Activated T-cell treated with anti-CD3 and anti-CD28 coated beads, Interleukin-2, amount 50 U/mL, for 72 hours (primary cell): ENCODE measurements at regions not wholly inside any gene's neighbourhood (a gene's known extent, or its start where the extent isn't known, plus 50 kb on each side); places are given as distances from the start of the nearest gene placed in this dataset.

Experiments used
- ATAC-seq, 2 donors: fragments of 150-1000 bp; cut with Tn5 transposase; replicated peaks in 1 of 2; 2 replicates each; pipeline ENCODE4 v1.10.0; 2021; ENCODE audit warnings: moderate library complexity in 2 of 2, mild to moderate bottlenecking in 1 of 2
- DNase-seq, 2 donors: peaks; one replicate each; pipeline ENCODE4 v3.0.0; 2021 to 2022; ENCODE audit warnings: mixed read lengths in 1 of 2
- H3K27ac Mint-ChIP-seq: one replicate; pipeline ENCODE4 v1.8.0; 2022; ENCODE audit warnings: mild to moderate bottlenecking, moderate library complexity, mixed read lengths
- H3K27me3 Mint-ChIP-seq: one replicate; pipeline ENCODE4 v1.8.0; 2022; ENCODE audit warnings: low read depth, mixed read lengths
- H3K36me3 Mint-ChIP-seq, 2 donors: one replicate each; pipeline ENCODE4 v1.8.0; 2022; ENCODE audit warnings: mixed read lengths in 2 of 2, mild to moderate bottlenecking in 1 of 2; ENCODE audit not compliant: insufficient read depth in 2 of 2
- H3K4me1 Mint-ChIP-seq: one replicate; pipeline ENCODE4 v1.8.0; 2022; ENCODE audit warnings: low read depth, mixed read lengths
- H3K4me3 Mint-ChIP-seq, 2 donors: one replicate each; pipeline ENCODE4 v1.8.0; 2022; ENCODE audit warnings: mild to moderate bottlenecking in 2 of 2, mixed read lengths in 2 of 2, moderate library complexity in 2 of 2
- H3K9me3 Mint-ChIP-seq, 2 donors: one replicate each; pipeline ENCODE4 v1.8.0; 2022; ENCODE audit warnings: mixed read lengths in 2 of 2

- DNase-seq: no peak
- Mint-ChIP-seq H3K27ac (no peak overlapping the region), H3K27me3 (no peaks in the 10 kb centered on the region), H3K4me3 (no peak overlapping the region), H3K4me1 (no peaks in the 10 kb centered on the region), H3K36me3 (no peaks in the 10 kb centered on the region), H3K9me3 (peaks cover 9 to 12% of the 10 kb centered on the region in 2 donors)
- ATAC-seq: no peak
Measured at GRCh38 chr7:51786284-51786683, 469.7 kb upstream of the COBL start.

DNA sequence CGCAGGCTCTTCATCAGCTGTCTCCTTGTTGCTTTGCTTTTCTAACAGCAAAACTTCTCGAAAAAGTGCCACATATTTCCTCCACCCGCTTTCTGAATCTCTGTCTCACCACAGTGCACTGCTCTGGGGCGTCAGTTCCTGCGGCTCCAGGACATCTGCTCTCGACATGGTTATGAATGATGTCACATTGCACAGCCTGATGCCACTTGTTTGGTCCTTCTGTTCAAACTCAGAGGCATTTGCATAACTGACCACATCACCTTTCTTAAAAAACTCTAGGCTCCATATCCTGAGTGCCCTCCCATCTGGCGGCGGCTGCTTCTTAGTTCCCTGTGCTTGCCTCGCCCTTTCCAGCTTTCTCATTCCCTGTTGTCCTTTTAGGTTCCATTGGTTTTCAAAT, 469.3 kb upstream of the COBL start:
- Mint-ChIP-seq H3K27ac (no peak overlapping the region), H3K27me3 (no peaks in the 10 kb centered on the region), H3K9me3 (peaks cover 11 to 13% of the 10 kb centered on the region in 2 donors), H3K4me3 (no peak overlapping the region), H3K4me1 (no peaks in the 10 kb centered on the region), H3K36me3 (no peaks in the 10 kb centered on the region)
- ATAC-seq (no peak), DNase-seq (no peak)

GRCh38 chr7:51785171-51785570, 468.6 kb upstream of the COBL start:
- Mint-ChIP-seq H3K4me1 (no peaks in the 10 kb centered on the region), H3K4me3 (no peak overlapping the region), H3K27me3 (no peaks in the 10 kb centered on the region), H3K9me3 (peaks cover 11 to 13% of the 10 kb centered on the region in 2 donors), H3K36me3 (no peaks in the 10 kb centered on the region), H3K27ac (no peak overlapping the region)
- no peak for ATAC-seq
- DNase-seq: no peak

DNA sequence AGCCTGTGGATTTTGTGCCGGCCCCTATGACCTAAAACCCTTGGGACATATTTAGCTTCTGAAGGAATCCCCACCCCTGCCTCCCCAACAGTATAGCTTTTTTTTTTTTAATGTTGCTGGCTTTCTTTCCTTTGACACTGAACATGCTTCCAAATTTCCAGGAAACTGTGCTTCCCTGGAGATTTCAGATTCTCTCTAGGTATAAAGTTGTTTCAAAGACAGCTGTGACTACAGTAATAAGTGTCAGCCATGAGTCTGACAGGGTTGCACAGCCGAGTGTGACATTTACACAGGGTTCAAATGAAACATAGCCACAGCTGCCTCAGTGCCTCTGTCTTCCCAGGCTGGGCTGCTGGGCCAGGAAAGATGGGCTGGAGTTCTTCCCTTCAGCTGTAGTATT, 466.6 kb upstream of the COBL start:
- no peak overlapping the region for H3K27ac Mint-ChIP-seq
- no peak overlapping the region for H3K4me3 Mint-ChIP-seq
- no peaks in the 10 kb centered on the region for H3K4me1 Mint-ChIP-seq
- no peaks in the 10 kb centered on the region for H3K27me3 Mint-ChIP-seq
- DNase-seq (no peak), ATAC-seq (no peak)
- peaks cover 11 to 13% of the 10 kb centered on the region in 2 donors for H3K9me3 Mint-ChIP-seq
- H3K36me3 Mint-ChIP-seq: no peaks in the 10 kb centered on the region

DNA sequence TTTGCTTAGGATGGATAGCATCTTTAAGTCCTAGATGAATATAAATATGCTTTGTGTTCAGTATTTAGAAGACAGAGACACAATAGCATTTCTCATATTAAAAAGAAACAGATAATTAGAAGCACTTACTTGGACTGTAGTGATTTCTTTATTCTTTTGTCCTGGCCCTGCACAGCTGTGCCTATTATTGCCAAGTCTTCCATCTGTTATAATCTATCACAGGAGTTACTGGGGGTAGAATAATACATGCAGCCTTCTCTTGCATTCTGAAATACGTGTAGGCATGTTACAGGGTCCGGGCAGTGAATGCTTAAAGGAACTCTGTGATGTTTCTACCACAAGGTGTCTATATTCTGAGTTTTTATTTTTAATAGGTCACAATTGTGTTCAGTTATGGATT, 461.5 kb upstream of the COBL start:
- H3K4me1 Mint-ChIP-seq: no peaks in the 10 kb centered on the region
- DNase-seq: no peak
- ATAC-seq: no peak
- H3K36me3 Mint-ChIP-seq: no peaks in the 10 kb centered on the region
- no peaks in the 10 kb centered on the region for H3K27me3 Mint-ChIP-seq
- H3K27ac Mint-ChIP-seq: no peak overlapping the region
- H3K9me3 Mint-ChIP-seq: peaks cover 6 to 9% of the 10 kb centered on the region in 2 donors
- H3K4me3 Mint-ChIP-seq: no peak overlapping the region

- DNase-seq (no peak), ATAC-seq (no peak)
- Mint-ChIP-seq H3K9me3 (peaks cover 5% of the 10 kb centered on the region in 2 donors), H3K4me1 (no peaks in the 10 kb centered on the region), H3K36me3 (no peaks in the 10 kb centered on the region), H3K27ac (no peak overlapping the region), H3K27me3 (no peaks in the 10 kb centered on the region), H3K4me3 (no peak overlapping the region)
Measured at GRCh38 chr7:51774178-51774577, 457.6 kb upstream of the COBL start.

DNA sequence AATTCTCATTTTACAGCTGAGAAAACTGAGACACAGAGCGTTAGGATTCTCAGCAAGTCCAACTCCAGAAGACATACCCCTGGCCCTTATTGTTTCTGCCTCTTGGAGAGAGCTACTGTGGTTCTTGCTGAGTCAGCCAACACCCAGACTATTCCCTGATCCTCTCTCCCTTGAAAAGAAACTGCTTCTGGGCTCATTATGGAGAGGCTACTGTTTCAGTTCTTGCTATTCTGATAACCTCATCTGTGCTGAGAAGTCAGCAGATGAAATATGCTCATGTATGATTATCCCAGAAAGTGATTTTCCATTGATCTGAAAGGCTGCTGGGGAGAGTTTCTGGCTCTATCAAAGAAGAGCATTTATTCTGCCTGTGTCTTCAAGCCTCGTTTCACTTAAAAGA, 455.6 kb upstream of the COBL start:
- H3K4me3 Mint-ChIP-seq: no peak overlapping the region

GRCh38 chr7:51764976-51765375, 448.4 kb upstream of the COBL start:
- Mint-ChIP-seq H3K36me3 (no peaks in the 10 kb centered on the region), H3K9me3 (peaks cover 2 to 4% of the 10 kb centered on the region in 2 donors), H3K4me1 (no peaks in the 10 kb centered on the region), H3K4me3 (no peak overlapping the region), H3K27ac (no peak overlapping the region), H3K27me3 (no peaks in the 10 kb centered on the region)
- ATAC-seq: no peak
- DNase-seq: no peak

More for the DNA sequence above, 455.6 kb upstream of the COBL start:
- ATAC-seq (no peak), DNase-seq (no peak)
- no peaks in the 10 kb centered on the region for H3K27me3 Mint-ChIP-seq
- H3K27ac Mint-ChIP-seq: no peak overlapping the region
- H3K36me3 Mint-ChIP-seq: no peaks in the 10 kb centered on the region
- peaks cover 5% of the 10 kb centered on the region in 2 donors for H3K9me3 Mint-ChIP-seq
- H3K4me1 Mint-ChIP-seq: no peaks in the 10 kb centered on the region

DNA sequence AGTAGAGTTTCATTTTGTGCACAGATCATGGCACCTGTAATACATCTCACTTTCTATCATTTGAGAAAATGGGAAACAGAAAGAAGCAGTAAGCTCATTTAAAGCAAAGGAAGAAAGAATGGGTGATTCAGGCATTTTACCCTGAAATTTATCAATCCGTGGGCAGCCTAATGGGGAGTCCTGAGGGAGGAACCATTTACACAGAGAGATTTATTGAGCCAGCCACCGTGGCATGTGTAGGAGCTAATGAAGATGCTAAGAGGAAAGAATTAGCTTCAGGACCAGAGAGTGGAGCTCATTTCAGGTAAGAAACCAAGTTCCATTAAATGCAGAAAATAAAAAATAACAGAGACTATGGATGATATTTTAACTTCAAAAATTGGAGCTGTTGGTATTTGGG, 443.4 kb upstream of the COBL start:
- Mint-ChIP-seq H3K9me3 (peaks cover 0 to 3% of the 10 kb centered on the region in 2 donors), H3K4me1 (no peaks in the 10 kb centered on the region), H3K27ac (no peak overlapping the region), H3K36me3 (no peaks in the 10 kb centered on the region), H3K4me3 (no peak overlapping the region), H3K27me3 (no peaks in the 10 kb centered on the region)
- DNase-seq: no peak
- no peak for ATAC-seq

GRCh38 chr7:51757960-51758359, 441.4 kb upstream of the COBL start:
- Mint-ChIP-seq H3K36me3 (no peaks in the 10 kb centered on the region), H3K27ac (no peak overlapping the region), H3K4me3 (no peak overlapping the region), H3K4me1 (no peaks in the 10 kb centered on the region), H3K27me3 (no peaks in the 10 kb centered on the region), H3K9me3 (no peaks in the 10 kb centered on the region)
- ATAC-seq (no peak), DNase-seq (no peak)

DNA sequence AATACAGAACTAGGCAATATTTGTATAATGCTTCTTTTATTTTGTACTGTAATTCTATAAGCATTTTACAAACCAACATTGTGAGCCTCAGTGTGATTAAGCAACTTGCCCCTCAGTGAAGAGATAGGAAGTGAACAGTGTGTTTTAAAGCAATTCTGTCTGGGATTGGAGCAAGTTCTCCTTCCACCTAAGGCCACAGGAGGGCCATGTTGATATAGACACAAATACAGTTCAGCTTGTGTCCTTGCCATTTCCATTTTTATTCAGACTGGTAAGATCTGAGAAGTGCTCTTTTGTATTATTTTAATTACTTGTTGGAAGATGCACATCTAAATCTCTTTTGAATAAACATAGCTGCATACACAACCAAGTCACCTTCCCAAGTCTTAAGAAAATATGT, 416.3 kb upstream of the COBL start:
- Mint-ChIP-seq H3K27me3 (no peaks in the 10 kb centered on the region), H3K9me3 (peaks cover 0 to 10% of the 10 kb centered on the region in 2 donors), H3K4me3 (no peak overlapping the region), H3K27ac (no peak overlapping the region), H3K36me3 (peaks cover 0 to 3% of the 10 kb centered on the region in 2 donors), H3K4me1 (no peaks in the 10 kb centered on the region)
- DNase-seq (no peak), ATAC-seq (no peak)

- no peak overlapping the region for H3K4me3 Mint-ChIP-seq
- no peaks in the 10 kb centered on the region for H3K27me3 Mint-ChIP-seq
- ATAC-seq (no peak), DNase-seq (no peak)
- peaks cover 0 to 3% of the 10 kb centered on the region in 2 donors for H3K36me3 Mint-ChIP-seq
- H3K4me1 Mint-ChIP-seq: no peaks in the 10 kb centered on the region
- H3K9me3 Mint-ChIP-seq: peaks cover 0 to 10% of the 10 kb centered on the region in 2 donors
- H3K27ac Mint-ChIP-seq: no peak overlapping the region
Measured at GRCh38 chr7:51732116-51732515, 415.5 kb upstream of the COBL start.

DNA sequence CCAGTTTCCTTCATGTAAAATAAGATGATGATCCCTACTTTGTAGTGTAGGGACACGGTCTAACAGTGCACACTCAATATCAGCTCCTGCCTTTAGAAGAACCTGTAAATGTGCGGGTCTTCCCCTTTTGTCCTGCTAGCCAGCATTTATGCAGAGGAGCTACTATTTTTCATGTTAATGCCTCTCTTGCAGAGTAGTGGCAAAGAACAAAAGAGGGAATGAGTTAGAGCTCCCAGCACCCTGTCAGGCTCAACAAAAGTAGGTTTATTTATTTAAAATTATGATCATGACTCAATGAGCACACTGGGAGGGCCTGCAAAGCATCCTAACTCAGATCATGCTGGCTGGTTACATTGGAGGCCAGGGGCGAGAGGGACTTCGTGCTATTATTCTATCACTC, 414.5 kb upstream of the COBL start:
- peaks cover 0 to 7% of the 10 kb centered on the region in 2 donors for H3K9me3 Mint-ChIP-seq
- no peaks in the 10 kb centered on the region for H3K4me1 Mint-ChIP-seq
- DNase-seq: no peak
- H3K27me3 Mint-ChIP-seq: no peaks in the 10 kb centered on the region
- H3K4me3 Mint-ChIP-seq: no peak overlapping the region
- peaks cover 0 to 3% of the 10 kb centered on the region in 2 donors for H3K36me3 Mint-ChIP-seq
- no peak overlapping the region for H3K27ac Mint-ChIP-seq
- no peak for ATAC-seq

DNA sequence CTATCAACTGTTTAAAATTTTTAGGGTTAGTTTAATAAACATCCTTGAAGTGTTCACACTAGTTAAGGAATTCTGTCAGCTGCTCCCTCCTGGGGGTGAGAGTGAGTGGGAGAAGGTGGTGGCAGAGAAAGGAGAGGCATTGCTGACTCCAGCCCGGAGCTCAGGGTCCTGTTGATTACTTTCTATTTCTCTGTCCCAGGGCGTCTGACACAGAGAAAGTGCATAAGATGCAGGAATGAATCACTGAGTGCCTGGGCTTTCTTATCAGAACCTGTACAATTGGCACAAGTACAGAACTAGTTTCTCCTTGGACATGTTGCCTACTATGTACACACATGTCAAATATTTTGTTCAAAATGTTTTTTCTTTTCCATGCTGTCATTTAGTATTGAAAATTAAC, 410.8 kb upstream of the COBL start:
- Mint-ChIP-seq H3K4me3 (no peak overlapping the region), H3K27ac (no peak overlapping the region), H3K4me1 (no peaks in the 10 kb centered on the region), H3K27me3 (no peaks in the 10 kb centered on the region), H3K36me3 (peaks cover 0 to 2% of the 10 kb centered on the region in 2 donors), H3K9me3 (peaks cover 14 to 15% of the 10 kb centered on the region in 2 donors)
- DNase-seq: no peak
- ATAC-seq: no peak
